NB4 (cell line): ENCODE measurements at regions not wholly inside any gene's neighbourhood (a gene's known extent, or its start where the extent isn't known, plus 50 kb on each side); places are given as distances from the start of the nearest gene placed in this dataset.

Source experiments
- MAX ChIP-seq: IDR thresholded peaks from 2 replicates; pipeline ENCODE4 v1.6.1; 2011; ENCODE audit warnings: low read depth, low read length
- POLR2A ChIP-seq: IDR thresholded peaks from 2 replicates; pipeline ENCODE4 v1.6.1; 2011; ENCODE audit warnings: mild to moderate bottlenecking; ENCODE audit not compliant: insufficient read length; ENCODE audit errors: extremely low read depth
- TF ChIP-seq, protein P1 (sequence below): IDR thresholded peaks from one replicate; pipeline ENCODE4 v1.5.1; 2012; ENCODE audit warnings: low read depth, low read length

GRCh38 chr17:31591924-31592323, 200.4 kb downstream of the RAB11FIP4 start:
- TF ChIP-seq POLR2A, result no peak
- TF ChIP-seq MAX, result no peak
- TF ChIP-seq, protein P1, sequence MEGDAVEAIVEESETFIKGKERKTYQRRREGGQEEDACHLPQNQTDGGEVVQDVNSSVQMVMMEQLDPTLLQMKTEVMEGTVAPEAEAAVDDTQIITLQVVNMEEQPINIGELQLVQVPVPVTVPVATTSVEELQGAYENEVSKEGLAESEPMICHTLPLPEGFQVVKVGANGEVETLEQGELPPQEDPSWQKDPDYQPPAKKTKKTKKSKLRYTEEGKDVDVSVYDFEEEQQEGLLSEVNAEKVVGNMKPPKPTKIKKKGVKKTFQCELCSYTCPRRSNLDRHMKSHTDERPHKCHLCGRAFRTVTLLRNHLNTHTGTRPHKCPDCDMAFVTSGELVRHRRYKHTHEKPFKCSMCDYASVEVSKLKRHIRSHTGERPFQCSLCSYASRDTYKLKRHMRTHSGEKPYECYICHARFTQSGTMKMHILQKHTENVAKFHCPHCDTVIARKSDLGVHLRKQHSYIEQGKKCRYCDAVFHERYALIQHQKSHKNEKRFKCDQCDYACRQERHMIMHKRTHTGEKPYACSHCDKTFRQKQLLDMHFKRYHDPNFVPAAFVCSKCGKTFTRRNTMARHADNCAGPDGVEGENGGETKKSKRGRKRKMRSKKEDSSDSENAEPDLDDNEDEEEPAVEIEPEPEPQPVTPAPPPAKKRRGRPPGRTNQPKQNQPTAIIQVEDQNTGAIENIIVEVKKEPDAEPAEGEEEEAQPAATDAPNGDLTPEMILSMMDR, result no peak
